ENCODE measurements at regions not wholly inside any gene's neighbourhood (a gene's known extent, or its start where the extent isn't known, plus 50 kb on each side); places are given as distances from the start of the nearest gene placed in this dataset.
A peak's percentile ranks its signal among the peaks of the same experiment; 100 is the strongest.

DNA sequence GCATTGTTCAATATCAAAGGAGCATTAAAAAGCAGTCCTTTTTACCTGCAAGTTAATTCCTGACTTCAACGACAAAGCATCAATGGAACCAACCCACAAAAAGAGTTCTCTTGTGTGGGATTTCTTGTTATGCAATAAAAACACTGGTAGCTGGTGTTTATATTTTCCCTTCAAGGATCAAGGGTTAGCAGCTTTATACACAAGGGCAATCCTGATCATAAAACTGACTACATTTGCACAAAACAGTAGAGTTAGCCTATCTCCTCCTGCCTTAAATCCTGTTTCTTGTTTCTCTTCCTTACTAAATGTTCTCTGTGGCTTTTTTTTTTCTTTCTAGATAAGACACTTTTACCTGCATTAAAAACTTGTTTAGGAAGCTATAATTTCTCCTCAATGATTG, 306.4 kb downstream of the SLCO4C1 start:
- whole genome bisulfite sequencing, result 100% methylated on average over 1 of the region's 1 CpG
- Histone ChIP-seq H3K9ac (ENCODE audit: low read depth, low read length) (no peak overlapping the region), H3K4me1 (ENCODE audit: insufficient read depth, low read length) (no peaks in the 10 kb centered on the region), H3K4me3 (ENCODE audit: low read length) (no peak overlapping the region), H3K9me3 (ENCODE audit: insufficient read depth, low read depth, low read length) (no peaks in the 10 kb centered on the region), H3K27me3 (ENCODE audit: insufficient read depth, low read length) (no peaks in the 10 kb centered on the region), H3K27ac (ENCODE audit: low read depth, low read length) (no peak overlapping the region), H3K36me3 (ENCODE audit: insufficient read depth, low read length) (no peaks in the 10 kb centered on the region)

DNA sequence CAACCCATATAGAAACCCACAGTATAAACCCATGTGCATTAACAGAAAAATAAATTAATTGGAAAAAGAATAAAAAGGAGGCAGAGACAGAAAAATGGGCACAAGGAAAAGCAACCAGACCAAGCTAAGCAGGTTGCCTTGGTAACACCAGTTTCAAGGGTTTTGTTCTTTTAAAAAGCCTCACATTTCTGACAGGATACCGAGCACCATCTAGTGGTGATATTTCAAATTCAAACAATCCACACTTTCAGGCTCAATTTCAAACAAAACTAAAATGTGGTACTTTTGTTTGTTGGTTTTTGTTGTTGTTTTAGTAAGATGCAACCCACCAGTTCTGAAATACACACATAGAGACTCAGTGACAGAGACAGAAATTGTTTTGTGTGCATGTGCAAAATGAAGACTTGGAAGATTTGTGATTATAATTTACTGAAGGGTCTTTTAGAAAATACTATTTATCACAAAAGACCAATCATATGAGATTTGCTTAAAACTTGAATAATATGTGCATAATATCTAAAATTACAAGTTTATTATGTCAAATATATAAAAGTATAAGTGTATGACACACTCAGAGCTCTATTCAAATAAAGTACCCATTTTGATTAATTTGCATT, 318.2 kb downstream of the SLCO4C1 start:
- H3K4me1 ChIP-seq (ENCODE audit: insufficient read depth, low read length), result no peaks in the 10 kb centered on the region
- H3K36me3 ChIP-seq (ENCODE audit: insufficient read depth, low read length), result no peaks in the 10 kb centered on the region
- H3K27ac ChIP-seq (ENCODE audit: low read depth, low read length), result no peak overlapping the region
- H3K4me3 ChIP-seq (ENCODE audit: low read length), result no peak overlapping the region
- no peaks in the 10 kb centered on the region for H3K9me3 ChIP-seq (ENCODE audit: insufficient read depth, low read depth, low read length)
- H3K9ac ChIP-seq (ENCODE audit: low read depth, low read length), result no peak overlapping the region
- H3K27me3 ChIP-seq (ENCODE audit: insufficient read depth, low read length), result no peaks in the 10 kb centered on the region
- WGBS, result 0% methylated on average over 1 of the region's 1 CpG

DNA sequence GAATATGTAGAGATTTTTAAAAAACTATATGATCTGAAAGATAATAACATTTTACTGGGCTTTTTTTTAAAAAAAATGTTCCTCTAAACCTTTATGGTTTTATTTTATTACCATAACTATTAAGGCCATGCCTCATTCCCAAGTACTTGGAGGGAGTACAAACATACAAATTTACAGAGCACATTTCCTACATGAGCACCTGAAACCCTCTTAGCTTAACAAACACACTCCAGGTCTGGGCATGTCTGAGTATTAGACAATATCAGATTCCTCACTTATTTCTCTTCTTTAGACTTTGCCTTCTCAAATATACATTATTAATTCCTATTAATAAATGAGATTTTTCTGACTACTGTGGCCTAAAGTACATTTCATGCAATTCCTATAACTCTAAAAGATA, 319.2 kb downstream of the SLCO4C1 start:
- H3K27ac ChIP-seq (ENCODE audit: low read depth, low read length), result no peak overlapping the region
- no peaks in the 10 kb centered on the region for H3K9me3 ChIP-seq (ENCODE audit: insufficient read depth, low read depth, low read length)
- H3K4me3 ChIP-seq (ENCODE audit: low read length), result no peak overlapping the region
- no peaks in the 10 kb centered on the region for H3K4me1 ChIP-seq (ENCODE audit: insufficient read depth, low read length)
- H3K36me3 ChIP-seq (ENCODE audit: insufficient read depth, low read length), result no peaks in the 10 kb centered on the region
- no peak overlapping the region for H3K9ac ChIP-seq (ENCODE audit: low read depth, low read length)
- H3K27me3 ChIP-seq (ENCODE audit: insufficient read depth, low read length), result no peaks in the 10 kb centered on the region

DNA sequence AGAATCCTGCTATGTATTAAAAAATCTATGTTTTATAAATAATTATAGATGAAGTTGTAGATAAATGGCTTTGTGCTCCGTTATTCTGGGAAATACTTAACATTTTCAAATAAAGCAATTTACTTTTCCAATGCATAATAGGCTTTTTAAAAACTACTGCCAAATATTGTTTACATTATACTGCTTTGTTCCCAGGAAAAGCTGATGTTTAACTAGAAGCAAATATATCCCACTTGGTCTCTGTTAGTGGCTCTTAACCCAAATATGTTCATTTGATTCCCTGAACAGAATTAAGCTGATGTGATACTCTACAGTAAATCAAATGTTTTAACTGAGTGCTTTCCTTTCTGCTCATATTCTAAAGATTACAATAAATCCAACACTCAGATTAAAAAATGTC, 326.3 kb downstream of the SLCO4C1 start:
- H3K27ac ChIP-seq (ENCODE audit: low read depth, low read length), result no peak overlapping the region
- no CpG with 5 or more reads among the region's 1 CpG for WGBS
- H3K9me3 ChIP-seq (ENCODE audit: insufficient read depth, low read depth, low read length), result no peaks in the 10 kb centered on the region
- no peaks in the 10 kb centered on the region for H3K36me3 ChIP-seq (ENCODE audit: insufficient read depth, low read length)
- no peak overlapping the region for H3K4me3 ChIP-seq (ENCODE audit: low read length)
- H3K27me3 ChIP-seq (ENCODE audit: insufficient read depth, low read length), result no peaks in the 10 kb centered on the region
- no peaks in the 10 kb centered on the region for H3K4me1 ChIP-seq (ENCODE audit: insufficient read depth, low read length)
- no peak overlapping the region for H3K9ac ChIP-seq (ENCODE audit: low read depth, low read length)

DNA sequence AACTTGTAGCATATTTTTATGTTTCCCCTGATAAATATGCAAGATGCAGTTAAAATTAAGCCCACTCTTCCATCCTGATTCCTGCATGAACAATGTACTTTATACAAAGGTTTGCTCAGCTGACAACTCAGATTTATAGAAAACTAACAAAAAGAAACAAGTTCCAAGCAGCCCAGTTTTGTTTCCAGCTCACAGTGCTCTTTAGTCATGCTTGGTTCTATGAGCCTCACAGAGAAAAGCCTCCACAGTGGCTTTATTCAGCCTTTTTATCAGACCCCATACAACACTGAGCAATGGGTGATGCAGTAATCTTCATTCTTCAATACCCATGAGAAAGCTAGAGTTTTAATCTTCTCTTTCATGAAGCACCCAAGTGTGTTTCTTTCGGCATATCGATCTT, 329.6 kb downstream of the SLCO4C1 start:
- H3K4me1 ChIP-seq (ENCODE audit: insufficient read depth, low read length), result no peaks in the 10 kb centered on the region
- H3K9me3 ChIP-seq (ENCODE audit: insufficient read depth, low read depth, low read length), result no peaks in the 10 kb centered on the region
- 86% methylated on average over 2 of the region's 2 CpGs for WGBS
- H3K27me3 ChIP-seq (ENCODE audit: insufficient read depth, low read length), result no peaks in the 10 kb centered on the region
- no peak overlapping the region for H3K9ac ChIP-seq (ENCODE audit: low read depth, low read length)
- no peaks in the 10 kb centered on the region for H3K36me3 ChIP-seq (ENCODE audit: insufficient read depth, low read length)
- H3K4me3 ChIP-seq (ENCODE audit: low read length), result no peak overlapping the region
- H3K27ac ChIP-seq (ENCODE audit: low read depth, low read length), result no peak overlapping the region

DNA sequence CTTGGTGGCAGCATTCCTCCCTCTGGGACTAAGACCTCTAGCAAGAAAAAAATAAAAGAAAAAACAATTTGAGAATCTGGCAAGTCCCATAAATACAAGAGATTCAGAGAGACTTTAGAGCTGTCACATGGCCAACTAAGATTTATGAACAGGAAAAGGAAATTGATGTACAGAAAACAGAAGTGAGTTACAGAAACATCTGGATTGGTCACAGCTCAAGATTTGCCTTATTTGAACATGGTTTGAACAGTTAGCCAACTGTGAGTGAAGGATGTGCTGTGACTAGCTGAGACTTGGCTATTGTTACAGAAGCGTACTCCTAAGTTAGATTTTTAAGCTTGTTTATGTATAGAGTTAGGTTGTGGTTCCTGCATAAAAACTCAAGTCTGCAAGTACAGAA, 340.2 kb downstream of the SLCO4C1 start:
- H3K4me1 ChIP-seq (ENCODE audit: insufficient read depth, low read length), result no peaks in the 10 kb centered on the region
- H3K4me3 ChIP-seq (ENCODE audit: low read length), result no peak overlapping the region
- 98% methylated on average over 1 of the region's 1 CpG for WGBS
- no peaks in the 10 kb centered on the region for H3K27me3 ChIP-seq (ENCODE audit: insufficient read depth, low read length)
- H3K27ac ChIP-seq (ENCODE audit: low read depth, low read length), result no peak overlapping the region
- no peak overlapping the region for H3K9ac ChIP-seq (ENCODE audit: low read depth, low read length)
- no peaks in the 10 kb centered on the region for H3K36me3 ChIP-seq (ENCODE audit: insufficient read depth, low read length)
- no peaks in the 10 kb centered on the region for H3K9me3 ChIP-seq (ENCODE audit: insufficient read depth, low read depth, low read length)

DNA sequence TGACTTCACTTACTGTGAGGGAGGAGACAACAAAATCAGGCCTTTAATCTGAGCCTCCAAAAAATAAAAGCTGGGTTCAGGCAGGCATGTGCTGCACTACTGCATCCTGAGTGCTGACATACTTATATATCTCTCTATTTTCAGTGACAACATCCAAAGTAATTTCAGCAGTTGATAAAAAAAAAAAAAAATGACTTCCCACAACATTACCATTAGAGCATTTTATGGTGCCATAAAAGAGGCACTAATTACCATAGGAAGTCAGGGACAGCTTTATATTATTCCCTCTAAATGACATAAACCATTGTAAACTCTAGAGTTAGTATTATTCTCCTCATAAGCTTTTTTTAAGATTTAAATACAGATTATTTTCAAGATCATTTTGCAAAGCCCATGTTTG, 346.1 kb downstream of the SLCO4C1 start:
- Histone ChIP-seq H3K27ac (ENCODE audit: low read depth, low read length) (no peak overlapping the region), H3K9me3 (ENCODE audit: insufficient read depth, low read depth, low read length) (no peaks in the 10 kb centered on the region), H3K4me1 (ENCODE audit: insufficient read depth, low read length) (no peaks in the 10 kb centered on the region), H3K4me3 (ENCODE audit: low read length) (no peak overlapping the region), H3K9ac (ENCODE audit: low read depth, low read length) (no peak overlapping the region), H3K27me3 (ENCODE audit: insufficient read depth, low read length) (no peaks in the 10 kb centered on the region), H3K36me3 (ENCODE audit: insufficient read depth, low read length) (no peaks in the 10 kb centered on the region)

DNA sequence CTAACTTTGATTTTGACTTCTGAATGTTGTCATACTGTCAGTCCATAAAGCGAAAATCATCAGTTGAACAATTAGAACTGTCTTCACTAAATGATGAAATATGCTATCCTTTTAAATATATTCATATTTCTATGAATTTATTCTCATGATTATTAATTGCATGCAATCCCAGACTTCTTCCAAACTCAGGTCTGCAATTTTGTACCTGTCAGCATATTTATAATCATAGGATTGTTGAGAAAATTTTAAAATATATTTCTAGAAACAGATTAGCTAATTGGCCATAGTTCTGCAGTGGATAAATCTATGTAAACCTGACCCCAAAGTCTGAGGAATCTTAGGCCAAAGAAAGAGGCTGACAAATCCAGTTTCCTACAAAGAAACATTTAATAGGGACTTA, 347.5 kb downstream of the SLCO4C1 start:
- Histone ChIP-seq H3K4me1 (ENCODE audit: insufficient read depth, low read length) (peaks cover 4% of the 10 kb centered on the region; the same call in 1 of the 2 replicates), H3K27me3 (ENCODE audit: insufficient read depth, low read length) (no peaks in the 10 kb centered on the region), H3K9ac (ENCODE audit: low read depth, low read length) (no peak overlapping the region), H3K4me3 (ENCODE audit: low read length) (no peak overlapping the region), H3K9me3 (ENCODE audit: insufficient read depth, low read depth, low read length) (no peaks in the 10 kb centered on the region), H3K27ac (ENCODE audit: low read depth, low read length) (no peak overlapping the region), H3K36me3 (ENCODE audit: insufficient read depth, low read length) (no peaks in the 10 kb centered on the region)
- WGBS, result no CpG with 5 or more reads among the region's 1 CpG

DNA sequence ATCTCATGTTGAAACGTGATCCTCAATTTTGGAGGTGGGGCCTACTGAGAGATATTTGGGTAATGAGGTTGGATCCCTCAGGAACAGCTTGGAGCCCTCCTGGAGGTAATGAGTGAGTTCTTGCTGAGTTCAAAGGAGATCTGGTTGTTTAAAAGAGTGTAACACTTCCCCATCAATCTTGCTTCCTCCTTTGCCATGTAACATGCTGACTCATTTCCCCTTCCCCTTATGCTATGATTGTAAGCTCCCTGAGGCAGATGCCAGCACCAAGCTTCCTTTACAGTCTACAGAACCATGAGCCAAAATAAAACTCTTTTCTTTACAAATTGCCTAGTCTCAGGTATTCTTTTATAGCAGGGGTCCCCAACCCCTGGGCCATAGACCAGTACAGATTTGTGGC, 352.3 kb downstream of the SLCO4C1 start:
- Histone ChIP-seq H3K36me3 (ENCODE audit: insufficient read depth, low read length) (no peaks in the 10 kb centered on the region), H3K27me3 (ENCODE audit: insufficient read depth, low read length) (no peaks in the 10 kb centered on the region), H3K4me3 (ENCODE audit: low read length) (no peak overlapping the region), H3K27ac (ENCODE audit: low read depth, low read length) (no peak overlapping the region), H3K9me3 (ENCODE audit: insufficient read depth, low read depth, low read length) (no peaks in the 10 kb centered on the region), H3K4me1 (ENCODE audit: insufficient read depth, low read length) (peaks cover 4% of the 10 kb centered on the region; the same call in 1 of the 2 replicates), H3K9ac (ENCODE audit: low read depth, low read length) (no peak overlapping the region)
- 65% methylated on average over 1 of the region's 1 CpG for WGBS

DNA sequence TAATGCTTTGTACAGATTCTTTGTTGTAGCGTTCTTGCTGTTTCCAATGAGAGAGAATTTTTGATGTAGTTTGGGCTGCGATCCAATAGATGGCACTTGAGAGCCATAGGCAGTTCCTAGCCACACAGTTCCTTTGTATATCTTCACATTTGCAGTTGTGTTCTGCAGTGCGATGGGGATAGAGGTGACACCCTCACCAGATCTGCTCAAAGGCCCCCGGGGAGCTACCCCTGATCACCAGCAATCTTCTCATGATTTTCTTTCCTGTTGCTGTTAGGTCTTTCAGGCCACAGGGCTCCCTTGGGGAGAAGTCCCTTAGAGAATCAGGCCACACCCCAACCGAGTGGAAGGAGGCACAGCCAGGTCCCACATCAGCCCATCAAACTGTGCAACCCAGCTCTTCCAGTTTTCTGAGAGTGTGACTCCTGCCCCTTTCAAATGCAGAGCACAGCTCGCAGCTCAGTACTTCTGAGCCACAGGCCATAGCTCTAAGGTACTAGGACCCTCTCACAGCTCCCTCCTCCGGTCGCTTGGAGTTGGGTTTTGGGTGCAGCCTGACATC, 353.7 kb downstream of the SLCO4C1 start:
- WGBS, result 44% methylated on average over 8 of the region's 8 CpGs
- Histone ChIP-seq H3K27me3 (ENCODE audit: insufficient read depth, low read length) (no peaks in the 10 kb centered on the region), H3K9me3 (ENCODE audit: insufficient read depth, low read depth, low read length) (no peaks in the 10 kb centered on the region), H3K4me1 (ENCODE audit: insufficient read depth, low read length) (peaks cover 4% of the 10 kb centered on the region; the same call in 1 of the 2 replicates), H3K36me3 (ENCODE audit: insufficient read depth, low read length) (no peaks in the 10 kb centered on the region), H3K4me3 (ENCODE audit: low read length) (peak overlapping the region; percentile 26), H3K9ac (ENCODE audit: low read depth, low read length) (no peak overlapping the region), H3K27ac (ENCODE audit: low read depth, low read length) (no peak overlapping the region)

DNA sequence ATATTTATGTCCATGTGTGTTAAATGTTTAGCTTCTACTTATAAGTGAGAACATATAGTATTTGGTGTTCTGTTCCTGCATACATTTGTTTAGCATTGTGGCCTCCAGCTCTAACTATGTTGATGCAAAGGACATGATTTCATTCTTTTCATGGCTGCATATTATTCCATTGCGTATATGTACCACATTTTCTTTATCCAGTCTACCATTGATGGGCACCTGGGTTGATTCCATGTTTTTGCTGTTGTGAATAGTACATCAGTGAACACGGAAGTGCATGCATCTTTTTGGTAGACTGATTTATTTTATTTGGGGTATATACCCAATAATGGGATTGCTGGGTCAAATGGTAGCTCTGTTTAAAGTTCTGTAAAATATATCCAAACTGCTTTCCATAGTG, 359.0 kb downstream of the SLCO4C1 start:
- H3K27ac ChIP-seq (ENCODE audit: low read depth, low read length), result no peak overlapping the region
- no peaks in the 10 kb centered on the region for H3K4me1 ChIP-seq (ENCODE audit: insufficient read depth, low read length)
- WGBS, result 80% methylated on average over 2 of the region's 2 CpGs
- no peak overlapping the region for H3K9ac ChIP-seq (ENCODE audit: low read depth, low read length)
- H3K36me3 ChIP-seq (ENCODE audit: insufficient read depth, low read length), result no peaks in the 10 kb centered on the region
- H3K4me3 ChIP-seq (ENCODE audit: low read length), result no peak overlapping the region
- H3K9me3 ChIP-seq (ENCODE audit: insufficient read depth, low read depth, low read length), result no peaks in the 10 kb centered on the region
- H3K27me3 ChIP-seq (ENCODE audit: insufficient read depth, low read length), result no peaks in the 10 kb centered on the region

DNA sequence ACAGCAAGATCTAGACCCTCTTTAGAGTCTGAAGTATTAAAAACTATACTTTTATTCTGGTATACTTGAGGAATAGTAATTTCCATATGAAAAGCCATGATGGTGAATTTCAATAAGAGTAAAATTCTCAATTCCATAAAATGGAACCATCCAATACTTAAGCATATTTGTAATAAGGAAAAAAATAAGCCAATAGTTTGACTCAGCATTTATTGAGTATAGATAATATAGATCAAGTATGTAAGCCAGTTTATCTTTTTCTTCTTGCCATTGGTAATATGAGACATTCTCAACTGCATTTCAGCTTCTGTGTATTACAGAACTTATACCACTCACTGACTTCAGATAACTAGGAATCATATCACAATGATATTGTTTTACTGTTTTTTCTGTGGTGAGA, 361.0 kb downstream of the SLCO4C1 start:
- no peak overlapping the region for H3K4me3 ChIP-seq (ENCODE audit: low read length)
- no peaks in the 10 kb centered on the region for H3K27me3 ChIP-seq (ENCODE audit: insufficient read depth, low read length)
- no peaks in the 10 kb centered on the region for H3K36me3 ChIP-seq (ENCODE audit: insufficient read depth, low read length)
- H3K9me3 ChIP-seq (ENCODE audit: insufficient read depth, low read depth, low read length), result no peaks in the 10 kb centered on the region
- H3K27ac ChIP-seq (ENCODE audit: low read depth, low read length), result no peak overlapping the region
- no peaks in the 10 kb centered on the region for H3K4me1 ChIP-seq (ENCODE audit: insufficient read depth, low read length)
- H3K9ac ChIP-seq (ENCODE audit: low read depth, low read length), result no peak overlapping the region
